ENCODE measurements at regions not wholly inside any gene's neighbourhood (a gene's known extent, or its start where the extent isn't known, plus 50 kb on each side); places are given as distances from the start of the nearest gene placed in this dataset.

- H3K14ac ChIP-seq (ENCODE audit: low read length) = no peak overlapping the region
- no peak overlapping the region for H3K23ac ChIP-seq (ENCODE audit: low read depth, low read length, poor library complexity)
- H3K79me1 ChIP-seq (ENCODE audit: low read depth, low read length) = no peaks in the 10 kb centered on the region
- no peak overlapping the region for H2BK120ac ChIP-seq (ENCODE audit: low read depth, low read length)
- H3K27ac ChIP-seq (replicated peaks; ENCODE audit: low read length) = no peak overlapping the region
- H3K4me1 ChIP-seq (ENCODE audit: control insufficient read depth in 2 of 2, insufficient read depth in 1 of 2, low read depth in 1 of 2, low read length in 2 of 2) = no peaks in the 10 kb centered on the region
- no peaks in the 10 kb centered on the region for H3K36me3 ChIP-seq (replicated peaks in 1 of 2; ENCODE audit: control insufficient read depth in 2 of 2, insufficient read depth in 2 of 2, low read length in 2 of 2)
- no peak overlapping the region for H3K4ac ChIP-seq (ENCODE audit: low read length)
- H4K91ac ChIP-seq (ENCODE audit: low read depth, low read length, poor library complexity) = no peak overlapping the region
- no peak overlapping the region for H4K8ac ChIP-seq (ENCODE audit: low read depth, low read length)
- DNase-seq (ENCODE audit: low spot score) = no peak
- no CpG with 5 or more reads among the region's 13 CpGs for WGBS, 2 donors (ENCODE audit: extremely low coverage in 2 of 2, insufficient read length in 2 of 2, insufficient replicate concordance in 1 of 2)
- no peak overlapping the region for H2BK12ac ChIP-seq (ENCODE audit: low read length)
- H2AK5ac ChIP-seq (ENCODE audit: low read depth, low read length) = no peak overlapping the region
- H3K18ac ChIP-seq (ENCODE audit: low read length) = no peak overlapping the region
- no peaks in the 10 kb centered on the region for H3K9me3 ChIP-seq (replicated peaks in 1 of 2; ENCODE audit: control insufficient read depth in 2 of 2, insufficient read depth in 1 of 2, low read depth in 1 of 2, low read length in 2 of 2)
- no peak overlapping the region for H2AFZ ChIP-seq (ENCODE audit: low read length)
- no peak overlapping the region for H3K4me3 ChIP-seq (ENCODE audit: low read length in 2 of 2)
- H2BK15ac ChIP-seq (ENCODE audit: low read length) = no peak overlapping the region
- no peak overlapping the region for H3K9ac ChIP-seq (ENCODE audit: low read depth, low read length, poor library complexity)
- H3K4me2 ChIP-seq (ENCODE audit: insufficient read depth, low read length, poor library complexity, severe bottlenecking) = no peak overlapping the region
- no peak overlapping the region for H2BK5ac ChIP-seq (ENCODE audit: low read length)
- no peaks in the 10 kb centered on the region for H3K27me3 ChIP-seq (ENCODE audit: control insufficient read depth in 3 of 3, insufficient read depth in 3 of 3, low read depth in 1 of 3, low read length in 3 of 3)
Observed at GRCh38 chr22:49166211-49166610, 661.5 kb downstream of the BRD1 start.

- Histone ChIP-seq H3K27me3 (ENCODE audit: control insufficient read depth in 3 of 3, insufficient read depth in 3 of 3, low read depth in 1 of 3, low read length in 3 of 3) (no peaks in the 10 kb centered on the region), H2AK5ac (ENCODE audit: low read depth, low read length) (no peak overlapping the region), H4K91ac (ENCODE audit: low read depth, low read length, poor library complexity) (no peak overlapping the region), H3K9ac (ENCODE audit: low read depth, low read length, poor library complexity) (no peak overlapping the region), H2BK120ac (ENCODE audit: low read depth, low read length) (no peak overlapping the region), H2BK12ac (ENCODE audit: low read length) (no peak overlapping the region), H3K79me1 (ENCODE audit: low read depth, low read length) (no peaks in the 10 kb centered on the region), H3K14ac (ENCODE audit: low read length) (no peak overlapping the region), H3K23ac (ENCODE audit: low read depth, low read length, poor library complexity) (peak overlapping the region; percentile 70), H2AFZ (ENCODE audit: low read length) (no peak overlapping the region), H3K4me1 (ENCODE audit: control insufficient read depth in 2 of 2, insufficient read depth in 1 of 2, low read depth in 1 of 2, low read length in 2 of 2) (no peaks in the 10 kb centered on the region), H3K18ac (ENCODE audit: low read length) (peak overlapping the region; percentile 84), H4K8ac (ENCODE audit: low read depth, low read length) (no peak overlapping the region), H3K4me2 (ENCODE audit: insufficient read depth, low read length, poor library complexity, severe bottlenecking) (no peak overlapping the region), H3K4ac (ENCODE audit: low read length) (no peak overlapping the region), H2BK5ac (ENCODE audit: low read length) (no peak overlapping the region), H2BK15ac (ENCODE audit: low read length) (no peak overlapping the region), H3K9me3 (replicated peaks in 1 of 2; ENCODE audit: control insufficient read depth in 2 of 2, insufficient read depth in 1 of 2, low read depth in 1 of 2, low read length in 2 of 2) (no peaks in the 10 kb centered on the region), H3K4me3 (ENCODE audit: low read length in 2 of 2) (peak overlapping the region in 1 of 2 donors; percentile 36), H3K27ac (replicated peaks; ENCODE audit: low read length) (no peak overlapping the region), H3K36me3 (replicated peaks in 1 of 2; ENCODE audit: control insufficient read depth in 2 of 2, insufficient read depth in 2 of 2, low read length in 2 of 2) (no peaks in the 10 kb centered on the region)
- no CpG with 5 or more reads among the region's 14 CpGs for WGBS, 2 donors (ENCODE audit: extremely low coverage in 2 of 2, insufficient read length in 2 of 2, insufficient replicate concordance in 1 of 2)
- no peak for DNase-seq (ENCODE audit: low spot score)
Observed at GRCh38 chr22:49164773-49165320, 662.8 kb downstream of the BRD1 start.

- Histone ChIP-seq H3K9ac (ENCODE audit: low read depth, low read length, poor library complexity) (no peak overlapping the region), H3K9me3 (replicated peaks in 1 of 2; ENCODE audit: control insufficient read depth in 2 of 2, insufficient read depth in 1 of 2, low read depth in 1 of 2, low read length in 2 of 2) (no peaks in the 10 kb centered on the region), H3K23ac (ENCODE audit: low read depth, low read length, poor library complexity) (no peak overlapping the region), H3K14ac (ENCODE audit: low read length) (no peak overlapping the region), H3K4ac (ENCODE audit: low read length) (no peak overlapping the region), H4K8ac (ENCODE audit: low read depth, low read length) (no peak overlapping the region), H2AK5ac (ENCODE audit: low read depth, low read length) (no peak overlapping the region), H3K36me3 (replicated peaks in 1 of 2; ENCODE audit: control insufficient read depth in 2 of 2, insufficient read depth in 2 of 2, low read length in 2 of 2) (no peaks in the 10 kb centered on the region), H3K18ac (ENCODE audit: low read length) (peak overlapping the region; percentile 81), H3K79me1 (ENCODE audit: low read depth, low read length) (no peaks in the 10 kb centered on the region), H4K91ac (ENCODE audit: low read depth, low read length, poor library complexity) (peak overlapping the region; percentile 46), H2BK5ac (ENCODE audit: low read length) (peak overlapping the region; percentile 19), H3K27ac (replicated peaks; ENCODE audit: low read length) (no peak overlapping the region), H3K4me3 (ENCODE audit: low read length in 2 of 2) (no peak overlapping the region), H2BK15ac (ENCODE audit: low read length) (peak overlapping the region; percentile 10), H2BK12ac (ENCODE audit: low read length) (peak overlapping the region; percentile 43), H2BK120ac (ENCODE audit: low read depth, low read length) (no peak overlapping the region), H3K4me1 (ENCODE audit: control insufficient read depth in 2 of 2, insufficient read depth in 1 of 2, low read depth in 1 of 2, low read length in 2 of 2) (no peaks in the 10 kb centered on the region), H3K4me2 (ENCODE audit: insufficient read depth, low read length, poor library complexity, severe bottlenecking) (no peak overlapping the region), H2AFZ (ENCODE audit: low read length) (no peak overlapping the region), H3K27me3 (ENCODE audit: control insufficient read depth in 3 of 3, insufficient read depth in 3 of 3, low read depth in 1 of 3, low read length in 3 of 3) (no peaks in the 10 kb centered on the region)
- no CpG with 5 or more reads among the region's 25 CpGs for WGBS, 2 donors (ENCODE audit: extremely low coverage in 2 of 2, insufficient read length in 2 of 2, insufficient replicate concordance in 1 of 2)
- DNase-seq (ENCODE audit: low spot score) = no peak
Observed at GRCh38 chr22:49163960-49164690, 663.5 kb downstream of the BRD1 start.

GRCh38 chr22:49163258-49163959, 664.3 kb downstream of the BRD1 start:
- H4K91ac ChIP-seq (ENCODE audit: low read depth, low read length, poor library complexity) = peak overlapping the region; percentile 46
- peak overlapping the region; percentile 43 for H2BK12ac ChIP-seq (ENCODE audit: low read length)
- DNase-seq (ENCODE audit: low spot score) = no peak
- WGBS, 2 donors (ENCODE audit: extremely low coverage in 2 of 2, insufficient read length in 2 of 2, insufficient replicate concordance in 1 of 2) = no CpG with 5 or more reads among the region's 20 CpGs
- H2AFZ ChIP-seq (ENCODE audit: low read length) = no peak overlapping the region
- peak overlapping the region; percentile 33 for H3K18ac ChIP-seq (ENCODE audit: low read length)
- no peak overlapping the region for H3K14ac ChIP-seq (ENCODE audit: low read length)
- H3K23ac ChIP-seq (ENCODE audit: low read depth, low read length, poor library complexity) = no peak overlapping the region
- no peak overlapping the region for H3K4ac ChIP-seq (ENCODE audit: low read length)
- H3K4me1 ChIP-seq (ENCODE audit: control insufficient read depth in 2 of 2, insufficient read depth in 1 of 2, low read depth in 1 of 2, low read length in 2 of 2) = no peaks in the 10 kb centered on the region
- H3K27ac ChIP-seq (replicated peaks; ENCODE audit: low read length) = no peak overlapping the region
- no peaks in the 10 kb centered on the region for H3K79me1 ChIP-seq (ENCODE audit: low read depth, low read length)
- H4K8ac ChIP-seq (ENCODE audit: low read depth, low read length) = no peak overlapping the region
- peak overlapping the region; percentile 24 for H2AK5ac ChIP-seq (ENCODE audit: low read depth, low read length)
- H3K4me3 ChIP-seq (ENCODE audit: low read length in 2 of 2) = no peak overlapping the region
- no peaks in the 10 kb centered on the region for H3K27me3 ChIP-seq (ENCODE audit: control insufficient read depth in 3 of 3, insufficient read depth in 3 of 3, low read depth in 1 of 3, low read length in 3 of 3)
- no peaks in the 10 kb centered on the region for H3K36me3 ChIP-seq (replicated peaks in 1 of 2; ENCODE audit: control insufficient read depth in 2 of 2, insufficient read depth in 2 of 2, low read length in 2 of 2)
- H2BK120ac ChIP-seq (ENCODE audit: low read depth, low read length) = no peak overlapping the region
- no peaks in the 10 kb centered on the region for H3K9me3 ChIP-seq (replicated peaks in 1 of 2; ENCODE audit: control insufficient read depth in 2 of 2, insufficient read depth in 1 of 2, low read depth in 1 of 2, low read length in 2 of 2)
- H2BK15ac ChIP-seq (ENCODE audit: low read length) = peak overlapping the region; percentile 10
- no peak overlapping the region for H3K4me2 ChIP-seq (ENCODE audit: insufficient read depth, low read length, poor library complexity, severe bottlenecking)
- peak overlapping the region; percentile 19 for H2BK5ac ChIP-seq (ENCODE audit: low read length)
- no peak overlapping the region for H3K9ac ChIP-seq (ENCODE audit: low read depth, low read length, poor library complexity)
